ENCODE measurements at regions not wholly inside any gene's neighbourhood (a gene's known extent, or its start where the extent isn't known, plus 50 kb on each side); places are given as distances from the start of the nearest gene placed in this dataset.
A peak's percentile ranks its signal among the peaks of the same experiment; 100 is the strongest.

DNA sequence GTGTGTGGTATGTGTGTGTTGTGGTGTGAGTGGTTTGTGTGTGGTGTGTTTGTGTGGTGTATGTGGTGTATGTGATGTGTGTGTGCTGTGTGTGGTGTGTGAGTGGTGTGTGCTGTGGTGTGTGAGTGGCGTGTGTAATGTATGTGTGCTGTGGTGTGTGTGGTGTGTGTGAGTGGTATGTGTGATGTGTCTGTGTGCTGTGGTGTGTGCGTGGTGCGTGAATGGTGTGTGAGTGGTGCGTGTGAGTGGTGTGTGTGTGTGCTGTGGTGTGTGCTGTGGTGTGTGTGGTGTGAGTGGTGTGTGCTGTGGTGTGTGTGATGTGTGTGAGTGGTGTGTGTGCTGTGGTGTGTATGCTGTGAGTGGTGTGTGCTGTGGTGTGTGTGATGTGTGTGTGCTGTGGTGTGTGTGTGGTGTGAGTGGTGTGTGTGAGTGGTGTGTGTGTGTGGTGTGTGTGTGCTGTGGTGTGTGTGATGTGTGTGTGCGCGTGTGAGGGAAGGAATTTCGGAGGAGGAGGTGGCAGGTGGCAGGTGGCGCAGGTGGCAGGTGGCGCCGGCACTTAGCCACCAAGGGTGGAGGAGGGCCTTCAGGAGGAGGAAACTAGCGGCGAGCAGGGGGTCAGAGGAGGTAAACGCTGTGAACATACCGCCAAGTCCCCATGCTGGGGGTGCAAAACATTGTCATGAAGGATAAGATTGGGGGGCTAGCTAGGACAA, 191.8 kb downstream of the MELK start:
- DNase-seq: no peak

DNA sequence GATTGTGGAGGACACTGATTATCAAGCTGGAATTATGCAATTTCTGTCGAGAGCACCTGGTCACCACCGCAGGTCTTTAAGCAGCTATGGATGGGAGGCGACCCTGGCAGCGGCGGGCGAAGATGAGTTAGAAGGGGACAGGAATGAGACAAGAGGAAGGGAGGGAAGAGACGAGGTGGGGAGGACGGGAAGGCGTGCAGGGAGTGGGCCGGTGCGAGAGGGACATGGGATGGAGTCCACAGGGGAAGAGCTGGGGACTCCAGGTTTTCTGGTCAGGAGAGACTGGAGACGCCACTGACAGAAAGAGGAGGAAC, 192.3 kb downstream of the MELK start:
- DNase-seq: no peak

GRCh38 chr9:36765468-36766341, 193.0 kb downstream of the MELK start:
- DNase-seq: no peak

- DNase-seq: no peak
Observed at GRCh38 chr9:36768677-36769076, 196.0 kb downstream of the MELK start.

- DNase-seq: no peak
Observed at GRCh38 chr9:36770025-36770424, 197.3 kb downstream of the MELK start.

DNA sequence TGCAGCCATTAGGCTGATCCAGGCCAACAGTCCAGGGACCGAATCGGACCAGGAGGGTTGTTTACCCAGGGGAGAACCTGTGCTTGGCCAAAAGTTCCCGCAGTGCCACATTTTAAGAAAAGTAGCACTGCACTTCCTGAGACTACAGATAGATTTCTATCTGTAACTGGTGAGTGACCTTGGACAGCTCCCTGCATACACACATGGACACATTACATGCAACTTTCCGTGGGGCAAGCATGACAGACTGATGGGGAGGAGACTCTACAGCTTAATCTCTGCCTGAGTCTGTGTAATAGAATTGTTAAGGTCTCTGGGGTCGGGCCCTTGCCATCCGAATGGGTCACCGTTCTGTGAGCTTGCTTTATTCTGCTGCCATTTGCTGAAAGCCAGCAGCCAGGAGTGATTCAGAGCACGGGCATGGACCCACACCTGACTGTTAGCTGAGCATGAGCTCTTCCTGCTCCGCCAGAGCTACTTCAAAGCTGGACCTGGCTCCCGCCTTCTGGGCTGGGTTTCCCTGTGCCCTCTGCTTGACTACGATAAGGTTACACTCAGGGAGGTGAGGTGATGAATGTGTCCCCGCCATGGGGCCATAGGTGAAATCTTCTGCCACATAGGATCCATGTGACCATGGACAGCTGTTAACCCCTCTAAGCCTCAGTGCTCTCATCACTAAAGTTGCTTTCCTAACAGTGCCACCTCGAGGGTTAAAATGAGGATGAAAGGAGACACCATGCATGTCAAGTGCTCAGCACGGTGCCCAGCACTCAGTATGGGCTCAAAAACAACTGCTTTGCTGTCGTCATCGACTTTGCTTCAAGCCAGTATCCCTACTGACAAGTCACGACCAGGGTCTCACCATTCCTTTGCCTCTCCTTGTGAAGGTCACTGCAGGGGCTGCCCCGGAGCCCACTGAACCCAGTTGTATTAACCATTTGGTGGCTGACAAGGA, 200.0 kb downstream of the MELK start:
- DNase-seq: peak; percentile 34

DNA sequence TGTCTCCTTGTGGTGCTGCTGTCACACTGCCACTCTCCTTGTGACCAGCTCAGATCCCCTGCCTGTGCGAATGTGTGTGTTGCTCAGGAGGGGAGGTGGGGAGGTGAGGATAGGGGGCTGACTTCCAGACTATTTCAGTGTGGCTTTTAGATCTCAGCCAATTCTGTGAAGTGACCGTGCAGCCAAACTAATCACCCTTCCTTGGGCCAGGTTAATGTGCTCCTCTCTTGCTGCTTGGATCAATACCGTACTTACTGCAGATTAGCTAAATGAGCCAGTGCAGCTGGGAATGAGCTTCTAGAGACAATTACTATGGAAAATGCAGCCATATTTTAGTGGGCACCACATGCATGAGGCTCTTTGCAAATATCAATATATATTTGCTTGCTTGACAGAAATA, 206.0 kb downstream of the MELK start:
- DNase-seq: no peak

DNA sequence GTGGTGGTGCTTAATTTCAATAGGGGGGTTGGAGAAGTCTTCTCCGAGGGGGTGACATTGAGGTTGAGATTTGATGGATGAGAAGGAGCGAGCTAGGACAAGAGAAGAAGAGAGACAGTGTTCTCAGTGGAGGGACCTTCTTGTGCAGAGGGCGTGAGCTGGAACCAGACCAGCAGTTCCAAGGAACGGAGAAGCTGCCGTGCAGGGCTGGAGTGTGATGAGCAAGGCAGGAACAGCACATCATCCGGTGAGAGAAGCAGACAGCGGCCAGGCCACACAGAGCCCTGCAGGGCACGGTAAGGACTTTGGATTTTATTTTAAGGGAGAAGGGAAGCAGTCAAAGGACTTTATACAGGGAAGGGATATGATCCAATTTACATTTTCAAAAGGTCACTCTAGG, 206.9 kb downstream of the MELK start:
- DNase-seq: no peak

DNA sequence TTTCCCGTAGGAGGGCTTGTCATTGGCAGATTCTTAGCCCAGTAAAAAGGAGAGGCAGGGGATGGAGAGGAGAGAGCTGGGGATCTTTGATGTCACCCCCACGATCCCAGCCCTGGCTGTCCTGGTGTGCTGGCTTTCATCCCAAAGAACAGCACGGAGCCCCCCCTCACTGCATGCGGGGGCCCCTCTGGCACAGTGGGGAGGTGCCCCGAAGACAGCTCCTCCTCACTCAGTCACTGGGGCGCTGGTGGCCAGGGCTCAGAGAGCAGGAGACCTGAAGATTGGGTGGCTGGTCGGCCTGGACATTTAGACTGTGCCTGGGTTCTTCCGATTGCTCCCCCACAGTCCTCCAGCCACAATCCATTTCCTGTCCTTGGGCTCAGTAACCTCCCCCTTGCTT, 207.5 kb downstream of the MELK start:
- DNase-seq: no peak

DNA sequence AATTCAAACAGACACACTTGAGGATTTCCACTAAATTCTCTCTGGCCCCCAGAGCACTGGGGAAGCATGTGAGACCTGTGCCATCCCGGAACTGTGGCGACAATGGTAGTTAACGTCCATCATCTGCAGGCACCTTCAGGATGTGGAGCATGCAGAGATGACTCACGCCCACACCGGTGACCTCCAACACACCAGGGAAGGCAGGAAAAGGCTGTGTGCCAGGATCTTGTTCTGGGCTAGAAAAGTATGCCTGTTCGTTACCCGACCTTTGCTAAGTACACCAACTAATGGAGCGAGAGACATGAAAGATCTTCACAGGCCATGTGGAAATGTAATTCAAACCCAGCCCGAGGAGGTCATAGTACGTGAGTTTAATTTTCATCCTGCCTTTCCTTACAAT, 208.8 kb downstream of the MELK start:
- no peak for DNase-seq

Measured in right hindlimb (tissue), 1 donor.